LNCaP clone FGC (cell line): ENCODE measurements at regions not wholly inside any gene's neighbourhood (a gene's known extent, or its start where the extent isn't known, plus 50 kb on each side); places are given as distances from the start of the nearest gene placed in this dataset.

Source experiments
- DNase-seq: peaks from one replicate; pipeline ENCODE4 v3.0.0-alpha.2; 2011; ENCODE audit warnings: low read depth
- H3K4me3 ChIP-seq: 2 replicates; pipeline ENCODE4 v1.5.1; 2011; ENCODE audit warnings: mild to moderate bottlenecking, low read depth, low read length, control low read depth
- CTCF ChIP-seq: IDR thresholded peaks from 2 replicates; pipeline ENCODE4 v1.5.1; 2012; ENCODE audit warnings: mild to moderate bottlenecking; ENCODE audit not compliant: control insufficient read depth, insufficient read depth; ENCODE audit errors: extremely low read depth

GRCh38 chr21:25031750-25032149 lies 575.5 kb downstream of the MRPL39 start:
- H3K4me3 ChIP-seq = no peak overlapping the region
- DNase-seq = no peak
- no peak for TF ChIP-seq CTCF

DNA sequence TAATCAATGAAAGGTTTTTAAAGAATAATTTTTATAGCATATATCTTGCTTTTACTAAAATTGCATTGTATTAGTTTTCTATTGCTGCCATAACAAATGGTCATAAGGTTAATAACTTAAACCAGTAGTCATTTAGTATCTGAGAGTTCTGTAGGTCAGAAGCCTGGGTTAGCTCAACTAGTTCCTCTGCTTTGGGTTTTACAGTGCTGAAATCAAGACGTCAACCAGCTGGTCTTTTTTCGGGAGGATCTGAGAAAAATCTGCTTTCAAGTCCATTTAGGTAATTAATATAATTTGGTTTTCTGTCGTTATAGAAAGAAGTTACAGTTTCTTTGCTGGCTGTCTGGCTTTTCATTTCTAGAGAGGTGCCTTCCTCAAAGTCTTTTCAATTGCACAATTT lies 577.7 kb downstream of the MRPL39 start:
- H3K4me3 ChIP-seq = no peak overlapping the region
- DNase-seq = no peak
- no peak for TF ChIP-seq CTCF

DNA sequence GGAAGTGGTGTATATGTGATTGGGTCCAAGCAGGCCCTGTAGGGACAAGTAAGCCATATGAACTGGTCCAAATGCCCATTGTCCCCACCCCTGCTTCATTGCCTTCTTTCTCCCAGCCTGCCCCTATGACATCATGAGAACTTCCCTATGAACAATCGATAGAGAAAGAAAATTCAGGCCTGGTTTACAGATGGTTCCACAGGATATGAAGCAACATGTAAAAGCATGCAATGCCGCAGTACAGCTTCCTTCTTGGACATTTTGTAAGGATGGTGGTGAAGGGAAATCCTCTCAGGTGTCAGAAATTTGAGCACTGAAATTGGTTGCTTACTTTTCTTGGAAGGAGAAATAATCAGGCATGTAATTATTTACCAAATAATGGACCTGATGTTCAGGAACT lies 581.7 kb downstream of the MRPL39 start:
- no peak for TF ChIP-seq CTCF
- H3K4me3 ChIP-seq = no peak overlapping the region
- no peak for DNase-seq

DNA sequence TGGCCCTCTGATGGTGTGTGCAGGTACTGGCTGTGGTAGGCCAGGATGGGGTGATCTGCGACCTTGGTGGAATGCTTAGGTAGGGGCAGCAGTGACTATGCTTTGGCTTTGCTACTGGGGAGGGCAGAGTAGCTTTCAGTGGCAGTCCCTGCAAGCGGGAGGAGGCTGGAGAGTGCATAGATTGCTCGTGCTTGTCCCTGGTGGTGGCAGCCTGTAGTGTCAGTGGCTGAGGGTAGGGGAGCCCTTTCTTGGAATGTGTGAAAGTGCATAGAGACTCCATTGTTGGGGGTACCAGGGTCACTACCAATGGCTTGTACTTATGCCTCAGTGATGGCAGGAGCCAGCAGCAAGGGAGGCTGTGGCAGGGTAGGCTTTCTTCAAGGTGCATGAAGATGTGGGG lies 582.6 kb downstream of the MRPL39 start:
- no peak for DNase-seq
- H3K4me3 ChIP-seq = no peak overlapping the region
- no peak for TF ChIP-seq CTCF

- no peak for TF ChIP-seq CTCF
- DNase-seq = no peak
Observed at GRCh38 chr21:25005388-25005787, 601.9 kb downstream of the MRPL39 start.

DNA sequence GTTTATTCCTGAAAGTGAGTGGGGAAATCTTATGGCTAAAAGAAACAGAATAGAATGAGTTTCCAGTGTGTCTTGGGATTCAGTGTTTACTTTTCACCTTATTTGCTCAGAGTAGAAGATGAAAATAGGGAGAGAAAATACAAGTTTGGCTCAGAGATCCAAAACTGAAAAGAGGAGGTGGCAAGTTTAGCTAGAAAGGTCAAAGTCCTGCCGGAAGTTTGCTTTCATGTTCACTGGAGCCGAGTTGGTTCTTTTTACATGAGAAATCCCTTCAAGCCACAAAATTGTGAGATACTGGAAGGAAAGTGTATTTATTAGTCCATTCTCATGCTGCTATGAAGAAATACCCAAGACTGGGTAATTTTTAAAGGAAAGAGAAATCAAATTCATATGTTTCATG lies 604.6 kb downstream of the MRPL39 start:
- DNase-seq = no peak
- TF ChIP-seq CTCF = no peak

More at GRCh38 chr21:25005388-25005787, 601.9 kb downstream of the MRPL39 start:
- H3K4me3 ChIP-seq = no peak overlapping the region

GRCh38 chr21:24995216-24995615 lies 612.1 kb downstream of the MRPL39 start:
- H3K4me3 ChIP-seq = no peak overlapping the region

More for the DNA sequence above, 604.6 kb downstream of the MRPL39 start:
- no peak overlapping the region for H3K4me3 ChIP-seq

More at GRCh38 chr21:24995216-24995615, 612.1 kb downstream of the MRPL39 start:
- no peak for DNase-seq
- TF ChIP-seq CTCF = no peak
